ENCODE measurements at regions not wholly inside any gene's neighbourhood (a gene's known extent, or its start where the extent isn't known, plus 50 kb on each side); places are given as distances from the start of the nearest gene placed in this dataset.

DNA sequence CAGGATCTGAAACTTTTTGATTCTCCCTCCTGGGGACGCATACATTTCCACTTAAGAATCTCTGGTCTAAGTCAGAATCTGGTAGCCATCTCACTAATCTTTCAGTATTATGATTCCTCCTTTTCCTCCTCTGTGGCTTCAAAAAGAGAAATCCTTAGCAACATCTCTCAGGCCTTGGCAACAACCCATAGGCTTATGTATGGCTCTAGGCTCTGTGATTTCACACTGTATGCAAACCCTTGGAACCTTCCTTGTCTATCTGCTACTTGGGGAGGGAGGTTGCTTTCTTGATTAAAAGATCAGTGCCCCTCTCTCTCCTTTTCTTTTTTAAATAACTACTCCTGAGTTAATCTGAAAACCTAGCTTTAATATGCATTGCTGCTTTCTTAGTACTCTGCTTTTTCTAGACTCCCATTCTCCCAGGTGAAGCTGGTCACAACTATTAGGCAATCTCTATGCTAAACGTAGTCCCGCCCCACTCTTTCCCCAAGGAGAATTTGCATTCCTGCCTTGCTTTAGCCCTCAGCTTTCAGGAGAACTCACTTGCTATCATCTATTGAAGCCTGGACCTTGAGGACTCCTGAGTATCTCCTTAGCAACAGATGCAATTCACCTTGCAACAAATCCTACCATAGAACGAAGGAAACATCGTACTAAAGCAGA lies 72.2 kb upstream of the L3MBTL4 start:
- no peak for TF ChIP-seq ZBTB40 (IDR thresholded peaks at IDR 0.05)
- TF ChIP-seq ZBTB40 (CRISPR knock-in tag; IDR thresholded peaks at IDR 0.05), result no peak
- TF ChIP-seq SIN3A (IDR thresholded peaks at IDR 0.05; ENCODE audit: borderline replicate concordance, low read depth, low read length), result no peak
- TF ChIP-seq, protein P1, sequence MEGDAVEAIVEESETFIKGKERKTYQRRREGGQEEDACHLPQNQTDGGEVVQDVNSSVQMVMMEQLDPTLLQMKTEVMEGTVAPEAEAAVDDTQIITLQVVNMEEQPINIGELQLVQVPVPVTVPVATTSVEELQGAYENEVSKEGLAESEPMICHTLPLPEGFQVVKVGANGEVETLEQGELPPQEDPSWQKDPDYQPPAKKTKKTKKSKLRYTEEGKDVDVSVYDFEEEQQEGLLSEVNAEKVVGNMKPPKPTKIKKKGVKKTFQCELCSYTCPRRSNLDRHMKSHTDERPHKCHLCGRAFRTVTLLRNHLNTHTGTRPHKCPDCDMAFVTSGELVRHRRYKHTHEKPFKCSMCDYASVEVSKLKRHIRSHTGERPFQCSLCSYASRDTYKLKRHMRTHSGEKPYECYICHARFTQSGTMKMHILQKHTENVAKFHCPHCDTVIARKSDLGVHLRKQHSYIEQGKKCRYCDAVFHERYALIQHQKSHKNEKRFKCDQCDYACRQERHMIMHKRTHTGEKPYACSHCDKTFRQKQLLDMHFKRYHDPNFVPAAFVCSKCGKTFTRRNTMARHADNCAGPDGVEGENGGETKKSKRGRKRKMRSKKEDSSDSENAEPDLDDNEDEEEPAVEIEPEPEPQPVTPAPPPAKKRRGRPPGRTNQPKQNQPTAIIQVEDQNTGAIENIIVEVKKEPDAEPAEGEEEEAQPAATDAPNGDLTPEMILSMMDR (CRISPR knock-in tag; IDR thresholded peaks at IDR 0.05), result no peak
- TF ChIP-seq JUN (CRISPR knock-in tag; IDR thresholded peaks at IDR 0.05), result no peak
- no peak for TF ChIP-seq YY1 (IDR thresholded peaks at IDR 0.05; ENCODE audit: insufficient read depth, insufficient replicate concordance, low read depth, low read length)
- TF ChIP-seq ZSCAN30 (CRISPR knock-in tag; IDR thresholded peaks at IDR 0.05), result no peak
- no peak for TF ChIP-seq POLR2A (IDR thresholded peaks at IDR 0.05; ENCODE audit: insufficient read depth in 1 of 2, low read depth in 2 of 2, low read length in 2 of 2)
- no peak for TF ChIP-seq ZNF772 (CRISPR knock-in tag; IDR thresholded peaks at IDR 0.05)
- TF ChIP-seq HNRNPK (IDR thresholded peaks at IDR 0.05; ENCODE audit: low read depth, low read length, poor library complexity, severe bottlenecking), result no peak
- TF ChIP-seq GABPA (IDR thresholded peaks at IDR 0.05; ENCODE audit: low read depth, low read length), result no peak
- TF ChIP-seq GABPA (CRISPR knock-in tag; IDR thresholded peaks at IDR 0.05; ENCODE audit: low read depth), result no peak
- no peak for TF ChIP-seq EP300 (IDR thresholded peaks at IDR 0.05; ENCODE audit: low read depth in 2 of 2, low read length in 2 of 2)
- no peak for TF ChIP-seq EP300 (CRISPR knock-in tag; IDR thresholded peaks at IDR 0.05; ENCODE audit: borderline replicate concordance)
- TF ChIP-seq MXI1 (IDR thresholded peaks at IDR 0.05; ENCODE audit: borderline replicate concordance, low read depth, low read length), result no peak
- TF ChIP-seq, protein P2, sequence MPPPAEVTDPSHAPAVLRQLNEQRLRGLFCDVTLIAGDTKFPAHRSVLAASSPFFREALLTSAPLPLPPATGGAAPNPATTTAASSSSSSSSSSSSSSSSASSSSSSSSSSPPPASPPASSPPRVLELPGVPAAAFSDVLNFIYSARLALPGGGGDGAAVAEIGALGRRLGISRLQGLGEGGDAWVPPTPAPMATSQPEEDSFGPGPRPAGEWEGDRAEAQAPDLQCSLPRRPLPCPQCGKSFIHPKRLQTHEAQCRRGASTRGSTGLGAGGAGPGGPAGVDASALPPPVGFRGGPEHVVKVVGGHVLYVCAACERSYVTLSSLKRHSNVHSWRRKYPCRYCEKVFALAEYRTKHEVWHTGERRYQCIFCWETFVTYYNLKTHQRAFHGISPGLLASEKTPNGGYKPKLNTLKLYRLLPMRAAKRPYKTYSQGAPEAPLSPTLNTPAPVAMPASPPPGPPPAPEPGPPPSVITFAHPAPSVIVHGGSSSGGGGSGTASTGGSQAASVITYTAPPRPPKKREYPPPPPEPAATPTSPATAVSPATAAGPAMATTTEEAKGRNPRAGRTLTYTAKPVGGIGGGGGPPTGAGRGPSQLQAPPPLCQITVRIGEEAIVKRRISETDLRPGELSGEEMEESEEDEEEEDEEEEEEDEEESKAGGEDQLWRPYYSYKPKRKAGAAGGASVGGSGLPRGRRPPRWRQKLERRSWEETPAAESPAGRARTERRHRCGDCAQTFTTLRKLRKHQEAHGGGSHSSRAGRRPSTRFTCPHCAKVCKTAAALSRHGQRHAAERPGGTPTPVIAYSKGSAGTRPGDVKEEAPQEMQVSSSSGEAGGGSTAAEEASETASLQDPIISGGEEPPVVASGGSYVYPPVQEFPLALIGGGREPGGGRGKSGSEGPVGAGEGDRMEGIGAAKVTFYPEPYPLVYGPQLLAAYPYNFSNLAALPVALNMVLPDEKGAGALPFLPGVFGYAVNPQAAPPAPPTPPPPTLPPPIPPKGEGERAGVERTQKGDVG (CRISPR knock-in tag; IDR thresholded peaks at IDR 0.05; ENCODE audit: borderline replicate concordance), result no peak
